MM.1S (cell line): ENCODE measurements at regions not wholly inside any gene's neighbourhood (a gene's known extent, or its start where the extent isn't known, plus 50 kb on each side); places are given as distances from the start of the nearest gene placed in this dataset.

Experiments
- DNase-seq: peaks from one replicate; pipeline ENCODE4 v3.0.0-alpha.2; 2015
- H2AFZ ChIP-seq: fragments of 300-600 bp; sonication (generic); 2 replicates; pipeline ENCODE4 v1.6.0; 2016; ENCODE audit warnings: antibody characterized with exemption, low read length
- H3F3A ChIP-seq: fragments of 300-600 bp; sonication (generic); 2 replicates; pipeline ENCODE4 v1.6.1; 2016; ENCODE audit warnings: mild to moderate bottlenecking, antibody characterized with exemption, low read length, moderate library complexity, mixed read lengths; ENCODE audit not compliant: insufficient read depth
- H3K27ac ChIP-seq: fragments of 300-600 bp; sonication (generic); 2 replicates; pipeline ENCODE4 v1.5.1; 2016; ENCODE audit warnings: mild to moderate bottlenecking, low read length
- H3K27me3 ChIP-seq: fragments of 300-600 bp; sonication (generic); replicated peaks from 2 replicates; pipeline ENCODE4 v1.6.0; 2016; ENCODE audit warnings: low read length; ENCODE audit not compliant: insufficient read depth
- H3K36me3 ChIP-seq: fragments of 300-600 bp; sonication (generic); replicated peaks from 2 replicates; pipeline ENCODE4 v1.6.1; 2016; ENCODE audit warnings: mild to moderate bottlenecking, low read length, mixed read lengths; ENCODE audit not compliant: insufficient read depth
- H3K4me1 ChIP-seq: fragments of 300-600 bp; sonication (generic); 2 replicates; pipeline ENCODE4 v1.6.1; 2016; ENCODE audit warnings: low read length, mixed read lengths
- H3K4me2 ChIP-seq: fragments of 300-600 bp; sonication (generic); 2 replicates; pipeline ENCODE4 v1.6.0; 2016; ENCODE audit warnings: low read depth, low read length
- H3K4me3 ChIP-seq: fragments of 300-600 bp; sonication (generic); 2 replicates; pipeline ENCODE4 v1.5.1; 2016; ENCODE audit warnings: low read length, mixed read lengths
- H3K79me2 ChIP-seq: fragments of 300-600 bp; sonication (generic); 2 replicates; pipeline ENCODE4 v1.6.1; 2016; ENCODE audit warnings: mixed run types, low read length, mixed read lengths
- H3K9ac ChIP-seq: fragments of 300-600 bp; sonication (generic); 2 replicates; pipeline ENCODE4 v1.6.1; 2016; ENCODE audit warnings: low read length, mixed read lengths
- H3K9me2 ChIP-seq: fragments of 300-600 bp; sonication (generic); replicated peaks from 2 replicates; pipeline ENCODE4 v1.6.1; 2016; ENCODE audit warnings: mild to moderate bottlenecking, low read length, mixed read lengths; ENCODE audit not compliant: insufficient read depth
- H3K9me3 ChIP-seq: fragments of 300-600 bp; sonication (generic); replicated peaks from 2 replicates; pipeline ENCODE4 v1.6.1; 2016; ENCODE audit warnings: mild to moderate bottlenecking, low read length, mixed read lengths; ENCODE audit not compliant: insufficient read depth
- H4K20me1 ChIP-seq: fragments of 300-600 bp; sonication (generic); 2 replicates; pipeline ENCODE4 v1.6.1; 2016; ENCODE audit warnings: mild to moderate bottlenecking, low read length, moderate library complexity, mixed read lengths; ENCODE audit not compliant: insufficient read depth
- CTCF ChIP-seq: fragments of 300-600 bp; sonication (generic); IDR thresholded peaks from 2 replicates; pipeline ENCODE4 v1.5.1; 2016; ENCODE audit warnings: antibody characterized with exemption, low read length, mixed read lengths
- EZH2 ChIP-seq: fragments of 300-600 bp; sonication (generic); optimal IDR thresholded peaks from 2 replicates; pipeline ENCODE3; 2017; ENCODE audit warnings: low read depth, mild to moderate bottlenecking, antibody characterized with exemption, low read length, mixed read lengths
- EZH2phosphoT487 ChIP-seq: fragments of 300-600 bp; sonication (generic); IDR thresholded peaks from 2 replicates; pipeline ENCODE4 v1.6.1; 2018; ENCODE audit warnings: antibody characterized with exemption, low read length

- H3K36me3 ChIP-seq, result no peaks in the 10 kb centered on the region
- TF ChIP-seq CTCF (no peak), EZH2phosphoT487 (no peak), EZH2 (no peak)
- no peak for DNase-seq
Measured at GRCh38 chr7:42445691-42446090, 208.7 kb upstream of the GLI3 start.

GRCh38 chr7:42440951-42441350 is 203.9 kb upstream of the GLI3 start:
- no peaks in the 10 kb centered on the region for H3K27me3 ChIP-seq
- H3K27ac ChIP-seq, result no peak overlapping the region
- no peaks in the 10 kb centered on the region for H3K9me2 ChIP-seq
- no peak for DNase-seq
- H3K4me2 ChIP-seq, result no peak overlapping the region
- no peaks in the 10 kb centered on the region for H3K79me2 ChIP-seq
- H3K4me3 ChIP-seq, result no peak overlapping the region
- no peak overlapping the region for H3K9ac ChIP-seq
- no peaks in the 10 kb centered on the region for H3K36me3 ChIP-seq
- no peaks in the 10 kb centered on the region for H4K20me1 ChIP-seq
- H3K9me3 ChIP-seq, result no peaks in the 10 kb centered on the region
- H3F3A ChIP-seq, result no peaks in the 10 kb centered on the region
- no peaks in the 10 kb centered on the region for H3K4me1 ChIP-seq
- H2AFZ ChIP-seq, result no peak overlapping the region
- TF ChIP-seq EZH2phosphoT487, result no peak

More at GRCh38 chr7:42445691-42446090, 208.7 kb upstream of the GLI3 start:
- Histone ChIP-seq H3K4me3 (no peak overlapping the region), H3K79me2 (no peaks in the 10 kb centered on the region), H3K27me3 (no peaks in the 10 kb centered on the region), H4K20me1 (no peaks in the 10 kb centered on the region), H3K4me2 (no peak overlapping the region), H2AFZ (no peak overlapping the region), H3K9me2 (no peaks in the 10 kb centered on the region), H3K27ac (no peak overlapping the region), H3K9me3 (no peaks in the 10 kb centered on the region), H3K9ac (no peak overlapping the region), H3F3A (no peaks in the 10 kb centered on the region), H3K4me1 (no peaks in the 10 kb centered on the region)

- H3K4me1 ChIP-seq, result no peaks in the 10 kb centered on the region
Measured at GRCh38 chr7:42432644-42433043, 195.6 kb upstream of the GLI3 start.

More at GRCh38 chr7:42432644-42433043, 195.6 kb upstream of the GLI3 start:
- Histone ChIP-seq H2AFZ (no peak overlapping the region), H3K27me3 (no peaks in the 10 kb centered on the region), H3K27ac (no peak overlapping the region), H3K4me3 (no peak overlapping the region), H3K4me2 (no peak overlapping the region), H3K79me2 (no peaks in the 10 kb centered on the region), H3K9ac (no peak overlapping the region), H3F3A (no peaks in the 10 kb centered on the region), H3K36me3 (no peaks in the 10 kb centered on the region), H3K9me2 (no peaks in the 10 kb centered on the region), H4K20me1 (no peaks in the 10 kb centered on the region), H3K9me3 (no peaks in the 10 kb centered on the region)
- DNase-seq, result no peak
- no peak for TF ChIP-seq EZH2
- TF ChIP-seq EZH2phosphoT487, result no peak
- no peak for TF ChIP-seq CTCF
